ENCODE measurements at regions not wholly inside any gene's neighbourhood (a gene's known extent, or its start where the extent isn't known, plus 50 kb on each side); places are given as distances from the start of the nearest gene placed in this dataset.

- TF ChIP-seq EZH2 (IDR thresholded peaks at IDR 0.05; ENCODE audit: borderline replicate concordance, control insufficient read depth, low read depth, low read length) (no peak), POLR2A (IDR thresholded peaks at IDR 0.05; ENCODE audit: low read depth, low read length) (no peak), CEBPB (IDR thresholded peaks at IDR 0.05; ENCODE audit: borderline replicate concordance in 1 of 2, low read depth in 2 of 2, low read length in 2 of 2) (no peak), CTCF (IDR thresholded peaks at IDR 0.05 in 2 of 3, conservative IDR thresholded peaks at IDR 0.05 in 1 of 3; ENCODE audit: control insufficient read depth in 2 of 3, extremely low read depth in 1 of 3, insufficient read depth in 1 of 3, low read depth in 3 of 3, low read length in 3 of 3) (no peak), E4F1 (IDR thresholded peaks at IDR 0.05; ENCODE audit: borderline replicate concordance, partially characterized antibody) (no peak), FOXM1 (IDR thresholded peaks at IDR 0.05; ENCODE audit: low read depth, low read length) (no peak), BACH1 (IDR thresholded peaks at IDR 0.05; ENCODE audit: borderline replicate concordance) (no peak), POLR2AphosphoS5 (IDR thresholded peaks at IDR 0.05; ENCODE audit: low read length) (no peak), RFX5 (IDR thresholded peaks at IDR 0.05; ENCODE audit: low read depth, low read length) (no peak)
Measured at GRCh38 chrX:40201329-40201885, 103.6 kb upstream of the BCOR start.
